ENCODE measurements at regions not wholly inside any gene's neighbourhood (a gene's known extent, or its start where the extent isn't known, plus 50 kb on each side); places are given as distances from the start of the nearest gene placed in this dataset.

- no peak for TF ChIP-seq CTCF (conservative IDR thresholded peaks at IDR 0.05 in 1 of 2, IDR thresholded peaks at IDR 0.05 in 1 of 2; ENCODE audit: low read depth in 1 of 2, low read length in 2 of 2)
- no peak for TF ChIP-seq EZH2 (IDR thresholded peaks at IDR 0.05; ENCODE audit: low read length, missing control alignments)
Measured at GRCh38 chr9:86642721-86643120, 288.5 kb upstream of the TUT7 start.

Data from fibroblast of lung (primary cell).